HG03457 (cell line): ENCODE measurements at regions not wholly inside any gene's neighbourhood (a gene's known extent, or its start where the extent isn't known, plus 50 kb on each side); places are given as distances from the start of the nearest gene placed in this dataset.
"Not testable (repeated sequence)": the region's sequence is repeated elsewhere in the genome, so short reads cannot be mapped to it uniquely, and the experiment has no call there.

ENCODE experiments used
- ATAC-seq: cut with Tn5 transposase; IDR thresholded peaks from one replicate; pipeline ENCODE4 v1.9.1; 2021; ENCODE audit warnings: moderate number of reproducible peaks; ENCODE audit not compliant: unreplicated experiment

DNA sequence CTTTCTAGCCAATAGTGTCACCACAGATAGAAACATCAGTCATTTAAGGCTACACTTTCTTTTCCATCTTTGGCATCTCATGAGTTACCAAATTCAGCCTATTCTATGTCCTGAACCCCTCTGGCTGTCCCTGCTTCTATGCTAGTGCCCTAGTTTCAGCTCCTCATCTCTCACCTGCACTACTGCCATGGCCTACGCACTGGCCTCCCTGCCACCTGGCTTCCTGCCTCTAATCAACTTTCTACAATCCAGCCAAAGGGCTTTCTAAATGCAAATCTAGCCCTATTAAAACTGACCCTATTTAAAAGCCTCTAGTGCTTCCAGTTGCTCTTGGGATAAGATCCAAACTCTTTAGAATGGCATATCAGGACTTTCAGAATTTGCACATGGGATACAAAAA, 482.9 kb downstream of the TMEM38B start:
- ATAC-seq: no peak

DNA sequence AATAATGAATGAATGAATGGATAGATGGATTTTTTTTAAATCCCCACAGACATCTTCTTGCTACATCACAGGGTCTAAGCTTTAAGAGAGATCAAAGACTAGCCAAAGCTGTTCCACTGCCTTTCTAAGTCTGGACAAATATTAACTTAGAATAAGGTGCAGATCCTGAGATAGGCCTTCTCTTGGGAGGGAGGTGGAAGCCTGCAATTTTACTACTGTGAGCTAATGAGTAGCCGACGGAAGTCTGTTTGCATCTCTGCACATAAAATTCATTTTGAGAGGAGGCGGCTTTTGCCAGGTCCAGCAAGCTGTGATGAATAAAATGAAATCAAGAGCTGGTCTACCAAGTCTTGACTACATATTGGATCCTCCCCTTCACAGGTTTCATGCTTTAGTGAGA, 484.9 kb downstream of the TMEM38B start:
- ATAC-seq: no peak

DNA sequence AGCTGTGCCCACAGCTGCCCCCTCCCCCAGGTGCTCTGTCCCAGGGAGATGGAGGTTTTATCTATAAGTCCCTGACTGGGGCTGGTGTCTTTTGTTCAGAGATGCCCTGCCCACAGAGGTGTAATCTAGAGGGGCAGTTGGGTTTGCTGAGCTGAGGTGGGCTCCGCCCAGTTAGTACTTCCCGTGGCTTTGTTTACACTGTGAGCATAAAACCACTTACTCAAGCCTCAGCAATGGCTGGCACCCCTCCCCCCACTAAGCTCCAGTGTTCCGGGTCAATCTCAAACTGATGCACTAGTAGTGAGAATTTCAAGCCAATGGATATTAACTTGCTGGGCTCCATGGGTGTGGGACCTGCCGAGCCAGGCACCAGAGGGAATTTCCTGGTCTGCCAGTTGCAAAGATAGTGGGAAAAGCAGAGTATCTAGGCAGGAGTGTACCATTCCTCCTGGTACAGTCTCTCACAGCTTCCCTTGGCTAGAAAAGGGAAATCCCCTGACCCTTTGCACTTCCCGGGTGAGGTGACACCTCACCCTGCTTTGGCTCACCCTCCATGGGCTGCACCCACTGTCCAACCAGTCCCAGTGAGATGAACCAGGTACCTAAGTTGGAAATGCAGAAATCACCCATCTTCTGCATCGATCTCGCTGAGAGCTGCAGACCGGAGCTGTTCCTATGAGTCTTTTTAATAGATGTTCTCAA, 509.6 kb downstream of the TMEM38B start:
- not testable (repeated sequence) for ATAC-seq

DNA sequence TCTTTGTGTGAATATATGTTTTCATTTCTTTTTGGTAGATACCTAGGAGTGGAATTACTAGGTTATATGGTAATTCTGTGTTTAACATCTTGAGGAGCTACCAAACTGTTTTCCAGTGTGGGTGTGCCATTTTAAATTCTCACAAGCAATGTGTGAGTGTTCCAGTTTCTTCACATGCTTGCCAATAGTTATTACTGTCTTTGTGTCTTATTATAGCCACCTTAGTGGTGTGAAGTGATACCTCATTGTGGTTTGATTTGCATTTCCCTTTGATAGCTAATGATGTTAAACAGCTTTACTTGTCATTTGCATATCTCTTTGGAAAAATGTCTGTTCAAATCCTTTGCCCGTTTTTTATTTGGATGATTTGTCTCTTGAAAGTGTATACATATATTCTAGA, 513.0 kb downstream of the TMEM38B start:
- no peak for ATAC-seq

DNA sequence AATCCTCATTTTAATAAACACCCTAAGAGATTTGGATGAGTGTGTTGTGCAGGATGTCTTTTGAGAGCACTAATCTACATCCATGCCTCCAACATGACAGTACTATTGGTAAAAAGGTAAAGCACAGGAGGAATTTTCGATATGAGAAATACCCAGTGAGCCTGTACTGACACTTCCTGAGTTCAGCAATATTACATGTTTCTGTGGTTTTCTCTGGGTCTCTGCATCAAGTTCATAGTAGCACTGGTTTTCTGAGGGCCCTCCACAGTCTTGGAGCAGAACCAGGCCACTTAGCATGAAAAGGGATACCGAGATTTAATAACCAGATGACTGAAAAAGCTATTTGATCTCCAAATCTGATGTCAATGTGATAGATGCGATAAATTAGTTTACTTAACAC, 524.1 kb downstream of the TMEM38B start:
- ATAC-seq: no peak

DNA sequence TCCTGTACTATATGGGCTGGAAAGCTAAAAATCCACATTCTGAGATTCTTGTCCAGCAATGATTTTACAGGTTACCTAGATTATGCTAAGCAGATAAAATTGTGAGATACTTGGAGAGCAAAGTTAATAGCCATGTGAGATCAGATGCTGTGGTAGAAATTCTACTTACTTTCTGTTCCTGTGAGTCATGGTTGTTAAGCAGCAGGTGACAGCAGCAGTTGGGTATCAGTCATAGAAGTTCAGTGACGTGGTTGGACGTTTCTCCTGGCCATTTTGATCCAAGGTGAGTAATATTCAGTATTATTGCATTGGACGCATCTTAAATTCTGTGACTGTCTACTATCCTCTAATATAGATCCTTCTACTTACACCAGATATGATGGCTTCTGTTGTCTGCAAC, 524.5 kb downstream of the TMEM38B start:
- ATAC-seq: no peak

DNA sequence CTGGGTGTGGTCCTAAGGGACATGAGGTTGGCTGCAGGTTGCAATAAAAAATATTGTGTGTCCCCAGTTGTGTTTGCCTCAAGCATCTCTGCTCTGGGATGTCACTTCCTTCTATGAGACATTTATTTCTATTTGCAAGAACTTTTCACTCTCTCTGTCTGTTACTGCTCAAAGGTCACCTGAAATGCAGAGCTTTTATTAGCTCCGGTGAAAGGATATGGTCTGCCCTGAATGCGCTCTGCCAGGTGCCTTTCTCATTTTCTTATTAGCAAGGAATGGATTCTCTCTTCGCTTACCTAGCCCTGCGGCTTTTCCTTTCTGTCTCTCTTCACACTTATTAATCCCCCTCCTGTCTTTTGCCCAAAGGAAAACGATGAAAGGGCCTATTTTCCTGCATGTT, 526.1 kb downstream of the TMEM38B start:
- no peak for ATAC-seq

DNA sequence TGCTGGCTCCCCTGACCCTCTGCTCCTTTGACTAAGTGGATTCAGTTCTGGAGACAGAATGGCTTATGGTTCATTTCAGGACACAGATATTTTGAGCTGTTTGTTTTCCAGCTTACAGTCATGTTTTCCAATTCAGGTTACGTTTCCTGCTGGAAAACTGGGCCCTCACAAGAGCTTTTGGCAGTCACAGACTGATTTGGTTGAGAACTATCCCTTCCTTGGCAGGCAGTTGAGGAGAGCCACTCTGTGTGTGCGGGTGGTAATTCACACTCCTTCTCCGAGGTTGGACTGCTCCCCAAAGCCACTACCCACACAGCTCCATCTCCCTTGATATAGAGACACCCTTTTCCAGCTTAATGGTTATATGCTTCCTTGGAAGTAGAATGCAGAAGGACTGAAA, 534.5 kb downstream of the TMEM38B start:
- ATAC-seq: no peak

DNA sequence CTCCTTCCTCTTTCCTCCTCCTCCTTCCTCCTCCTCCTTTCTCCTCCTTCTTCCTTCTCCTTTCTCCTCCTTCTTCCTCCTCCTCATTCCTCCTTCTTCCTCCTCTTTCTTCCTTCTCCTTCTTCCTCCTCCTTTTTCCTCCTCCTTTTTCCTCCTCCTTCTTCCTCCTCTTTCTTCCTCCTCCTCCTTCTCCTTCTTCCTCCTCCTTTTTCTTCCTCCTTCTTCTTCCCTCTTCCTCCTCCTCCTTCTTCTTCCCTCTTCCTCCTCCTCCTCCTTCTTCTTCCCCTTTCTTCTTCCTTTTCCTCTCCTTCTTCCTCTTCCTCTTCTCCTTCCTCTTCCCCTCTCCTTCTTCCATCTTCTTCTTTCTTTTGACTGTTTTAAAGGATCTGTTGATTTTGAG, 538.8 kb downstream of the TMEM38B start:
- ATAC-seq: no peak

DNA sequence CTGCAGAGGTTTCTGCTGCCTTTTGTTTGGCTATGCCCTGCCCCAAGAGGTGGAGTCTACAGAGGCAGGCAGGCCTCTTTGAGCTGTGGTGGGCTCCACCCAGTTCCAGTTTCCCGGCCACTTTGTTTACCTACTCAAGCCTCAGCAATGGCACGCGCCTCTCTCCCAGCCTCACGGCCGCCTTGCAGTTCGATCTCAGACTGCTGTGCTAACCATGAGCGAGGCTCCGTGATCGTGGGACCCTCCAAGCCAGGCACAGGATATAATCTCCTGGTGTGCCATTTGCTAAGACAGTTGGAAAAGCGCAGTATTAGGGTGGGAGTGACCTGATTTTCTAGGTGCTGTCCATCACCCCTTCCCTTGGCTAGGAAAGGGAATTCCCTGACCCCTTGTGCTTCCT, 566.6 kb downstream of the TMEM38B start:
- ATAC-seq: not testable (repeated sequence)

DNA sequence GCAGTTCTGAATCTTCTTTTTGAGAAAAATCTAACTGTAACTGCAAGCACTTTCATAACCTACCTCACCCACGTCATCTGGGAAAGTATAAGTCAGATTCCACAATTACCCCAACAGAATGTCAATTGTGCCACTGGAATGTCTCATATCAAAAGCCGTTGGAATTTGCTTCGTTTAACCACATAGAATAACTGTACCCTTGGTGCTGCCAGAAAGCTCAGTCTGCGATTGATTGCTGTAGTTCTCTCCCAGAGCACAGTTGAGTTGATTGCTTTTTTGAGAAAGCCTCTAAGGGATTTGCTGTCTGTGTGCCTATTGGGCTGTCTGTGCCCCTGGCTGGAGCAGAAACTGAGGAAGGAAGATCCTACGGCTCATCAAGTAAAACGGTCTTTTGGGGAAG, 583.6 kb downstream of the TMEM38B start:
- ATAC-seq: no peak

DNA sequence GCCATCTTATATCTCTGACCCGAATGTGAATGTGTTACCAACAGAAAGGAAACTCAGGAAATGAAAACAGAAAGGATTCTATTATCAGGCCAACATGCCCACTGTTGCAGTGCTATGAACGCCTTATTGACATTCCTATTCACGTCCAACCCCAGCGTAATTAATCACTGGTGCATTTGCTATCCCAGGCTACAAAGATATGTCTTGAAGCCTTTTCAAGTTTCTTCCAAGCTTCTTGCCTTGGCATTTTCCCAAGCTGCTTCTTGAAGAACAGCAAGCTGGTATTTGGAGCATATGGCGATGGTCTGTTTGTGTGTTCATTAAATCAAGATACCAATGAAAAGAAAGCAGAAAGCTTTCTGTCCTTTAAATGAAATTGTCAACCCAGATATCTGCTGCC, 579.2 kb upstream of the ZNF462 start:
- ATAC-seq: no peak

DNA sequence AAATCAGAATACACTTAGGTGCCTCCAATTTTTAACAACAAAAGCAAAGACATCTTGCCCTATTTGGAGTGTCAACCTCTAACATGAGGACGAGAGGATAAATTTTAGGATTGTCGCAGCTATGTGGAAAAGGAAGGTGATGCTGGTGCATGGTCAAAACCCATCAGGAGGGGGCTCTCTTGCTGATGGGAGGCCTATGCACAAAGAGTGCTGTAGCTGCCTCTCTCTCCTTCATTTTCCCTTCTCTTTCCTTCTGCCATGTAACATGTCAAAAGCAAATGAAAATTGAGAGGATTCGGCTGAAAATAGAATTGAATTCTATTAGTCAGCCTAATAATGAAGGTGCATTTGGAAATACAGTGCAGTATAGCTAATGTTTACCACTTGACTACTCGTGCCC, 578.7 kb upstream of the ZNF462 start:
- ATAC-seq: no peak

DNA sequence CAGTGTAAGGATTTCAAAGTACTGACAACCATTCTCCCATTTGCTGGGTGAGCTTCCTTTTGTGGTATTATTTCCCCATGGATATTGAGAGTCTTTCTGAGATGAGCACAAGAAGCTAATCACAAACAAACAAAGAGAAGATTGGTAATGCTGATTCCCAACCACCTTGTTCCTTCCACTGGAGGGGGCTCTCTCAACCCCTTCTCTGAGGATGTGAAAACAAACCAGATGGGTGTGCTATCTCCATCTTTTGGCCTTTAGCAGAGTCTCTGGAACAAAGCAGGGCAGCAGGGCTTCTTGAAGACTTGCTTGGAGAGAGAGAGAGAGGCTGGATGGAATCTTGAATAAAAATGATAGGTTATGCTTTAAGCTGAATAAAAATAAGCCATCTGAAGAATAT, 576.7 kb upstream of the ZNF462 start:
- no peak for ATAC-seq

DNA sequence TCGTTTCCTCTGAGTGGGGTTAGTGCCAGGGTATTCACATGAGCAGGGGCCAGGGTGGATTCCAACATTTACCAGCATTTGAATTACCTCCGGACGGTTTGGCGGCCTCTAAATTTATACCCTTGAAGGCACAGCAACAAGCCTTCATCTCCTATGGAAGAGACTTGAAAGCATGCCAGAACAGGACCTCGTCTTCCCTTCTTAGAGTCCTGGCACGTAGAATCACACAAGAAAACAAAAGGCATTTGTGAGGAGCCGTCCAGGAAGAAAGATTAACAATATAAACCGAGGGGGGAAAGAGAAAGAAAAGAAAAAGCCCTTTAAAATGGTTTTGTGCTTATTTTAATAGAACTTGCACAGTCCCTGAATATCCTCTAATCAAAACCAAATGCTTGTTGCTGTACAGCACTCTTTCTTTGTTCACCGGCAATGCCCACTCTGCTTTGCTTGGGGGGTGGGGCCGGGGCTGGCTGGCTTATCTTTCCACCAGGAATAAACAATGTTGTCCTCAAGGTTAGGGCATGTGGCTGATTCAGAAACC, 575.8 kb upstream of the ZNF462 start:
- ATAC-seq: no peak

DNA sequence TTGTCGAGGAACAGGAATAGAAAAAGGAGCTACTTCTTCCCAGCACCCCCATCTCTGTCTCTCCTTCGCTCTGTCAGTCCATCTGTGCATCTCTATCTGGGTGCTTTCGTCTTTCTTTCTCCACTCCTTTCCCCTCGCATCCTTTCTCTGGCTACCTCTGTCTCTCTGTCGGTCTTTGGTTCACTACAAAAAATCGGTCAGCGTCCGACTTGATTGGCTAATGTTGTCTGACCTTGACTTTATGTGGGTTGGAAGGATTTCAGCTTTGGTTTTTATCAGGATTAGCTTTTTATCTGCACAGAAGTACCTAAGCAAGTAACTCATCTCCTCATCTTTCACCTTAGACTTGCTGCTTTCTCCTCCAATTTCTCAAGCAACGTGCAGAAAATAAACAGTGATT, 575.2 kb upstream of the ZNF462 start:
- no peak for ATAC-seq

DNA sequence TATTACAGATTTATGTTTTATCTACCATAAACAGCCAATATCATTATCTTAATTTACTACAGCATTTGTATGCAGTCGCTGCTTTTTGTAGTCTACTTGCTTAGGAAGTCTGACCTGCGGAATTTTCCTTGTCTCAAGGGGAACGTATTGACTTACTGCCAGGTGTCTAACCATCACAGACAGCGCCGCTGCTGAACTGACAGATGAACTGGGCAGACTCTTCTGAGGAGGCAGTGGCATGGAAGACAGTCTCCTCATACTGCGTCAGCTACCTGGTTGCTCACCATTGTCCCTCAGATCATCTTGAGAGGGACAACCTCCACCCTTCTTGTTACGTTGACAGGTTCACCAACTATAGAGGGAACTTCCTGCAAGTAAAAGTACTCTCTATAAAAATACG, 574.3 kb upstream of the ZNF462 start:
- ATAC-seq: no peak

DNA sequence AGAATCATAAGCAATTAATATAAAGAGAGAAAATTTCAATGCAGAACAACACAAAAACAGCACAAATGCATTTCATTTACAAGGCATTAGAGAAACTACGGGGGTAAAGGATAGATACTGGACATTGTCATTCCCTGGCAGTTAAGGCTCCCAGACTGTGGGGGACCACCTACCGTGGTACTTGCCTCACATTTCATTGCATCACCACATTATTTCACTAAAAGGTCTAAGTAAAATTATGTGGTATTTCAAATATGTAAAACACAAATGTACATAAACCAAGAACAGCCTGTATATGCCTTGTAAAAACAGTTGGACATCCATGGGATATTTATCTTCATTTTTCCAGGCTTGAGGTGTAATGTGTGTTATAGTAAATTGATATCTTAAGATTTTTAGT, 571.2 kb upstream of the ZNF462 start:
- no peak for ATAC-seq

DNA sequence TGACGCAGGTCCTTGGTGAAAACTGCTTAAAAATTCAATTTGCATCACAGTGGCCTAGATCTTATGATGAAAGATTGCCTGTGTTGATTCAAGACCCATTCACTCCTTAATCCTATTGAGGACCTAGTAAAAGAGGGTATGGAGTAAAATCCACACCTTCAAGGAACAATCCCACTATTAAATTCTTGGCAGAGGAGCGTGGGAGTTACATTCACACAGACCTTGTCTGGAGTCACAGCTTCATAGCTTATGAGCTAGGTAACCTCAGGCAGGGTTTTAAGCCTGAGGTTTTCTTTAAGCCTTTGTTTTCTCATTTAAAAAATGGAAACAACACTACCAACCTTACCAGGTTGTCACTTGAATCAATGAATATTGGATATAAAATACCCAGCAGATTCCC, 566.5 kb upstream of the ZNF462 start:
- no peak for ATAC-seq

DNA sequence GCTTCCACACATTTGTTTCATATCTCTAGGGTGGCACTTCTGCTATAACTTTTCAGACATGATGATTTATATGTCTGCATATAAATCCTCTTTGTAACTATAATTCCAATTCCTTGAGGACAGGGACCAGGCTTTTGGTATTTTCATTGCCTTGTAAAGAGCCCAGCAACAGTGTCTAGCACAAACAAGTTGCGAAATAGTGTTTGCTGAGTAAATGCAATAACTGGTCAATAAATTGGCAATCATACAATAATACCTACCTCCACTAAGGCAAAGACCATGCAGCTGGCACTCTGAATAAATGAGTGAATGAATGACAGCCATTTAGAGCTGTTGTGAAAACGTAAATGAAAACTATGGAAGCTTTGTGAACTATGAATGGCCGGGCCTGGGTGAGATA, 564.0 kb upstream of the ZNF462 start:
- no peak for ATAC-seq

DNA sequence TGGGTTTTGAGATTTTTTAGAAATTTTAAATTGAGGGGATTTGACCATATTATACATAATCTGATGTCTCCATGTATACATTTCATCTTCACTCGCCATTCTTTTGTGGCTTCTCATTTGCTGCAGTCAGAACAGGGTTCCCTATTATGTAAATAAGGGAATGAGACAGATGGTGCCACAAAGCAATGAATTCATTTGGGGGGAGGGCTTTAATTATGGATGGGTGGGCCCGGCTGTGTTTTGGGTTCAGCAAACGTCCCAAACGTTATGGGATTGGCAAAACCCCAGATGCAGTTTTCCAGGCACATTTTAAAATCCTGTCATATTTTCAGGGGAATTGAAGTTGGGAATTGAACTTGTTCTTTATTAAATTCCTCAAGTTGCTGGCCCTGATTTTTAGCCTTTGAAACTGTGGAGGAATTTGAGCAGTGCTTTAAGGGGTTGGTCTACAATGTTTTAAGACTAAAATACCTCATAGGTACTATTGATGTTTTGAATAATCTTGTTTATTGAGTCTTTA, 558.5 kb upstream of the ZNF462 start:
- no peak for ATAC-seq

DNA sequence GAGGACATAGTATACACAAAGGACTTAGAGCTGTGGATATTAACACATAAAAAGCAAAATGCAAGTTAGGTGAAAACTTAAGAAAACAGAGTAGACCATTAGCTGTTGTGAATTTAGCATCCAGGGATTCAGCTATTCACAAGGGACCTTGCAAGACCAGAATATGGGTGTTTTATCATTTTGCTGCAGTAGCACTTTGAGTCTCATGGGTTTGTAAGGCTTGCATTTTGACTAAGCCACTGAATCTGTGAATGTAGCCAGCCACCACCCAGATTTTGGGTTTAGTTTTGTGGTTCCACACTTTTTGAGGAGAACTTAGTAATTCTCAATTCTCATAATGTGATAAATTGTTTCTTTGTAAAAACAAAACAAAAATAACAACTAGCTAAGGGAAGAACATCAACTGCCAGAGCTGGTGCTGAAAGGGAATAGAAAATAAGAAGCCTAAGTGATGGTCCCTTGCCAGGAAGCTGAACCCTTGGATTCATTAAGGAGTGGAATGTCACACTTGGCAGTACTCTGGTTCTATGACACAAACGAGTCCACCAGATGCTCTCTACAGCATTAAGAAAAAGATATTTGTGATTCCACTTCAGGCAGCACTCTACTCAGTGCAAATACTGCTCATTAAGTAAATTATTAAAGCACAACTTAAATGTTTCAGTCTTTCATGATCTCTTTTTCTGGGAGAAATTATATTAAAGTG, 557.4 kb upstream of the ZNF462 start:
- ATAC-seq: no peak
